ENCODE measurements at regions not wholly inside any gene's neighbourhood (a gene's known extent, or its start where the extent isn't known, plus 50 kb on each side); places are given as distances from the start of the nearest gene placed in this dataset.

DNA sequence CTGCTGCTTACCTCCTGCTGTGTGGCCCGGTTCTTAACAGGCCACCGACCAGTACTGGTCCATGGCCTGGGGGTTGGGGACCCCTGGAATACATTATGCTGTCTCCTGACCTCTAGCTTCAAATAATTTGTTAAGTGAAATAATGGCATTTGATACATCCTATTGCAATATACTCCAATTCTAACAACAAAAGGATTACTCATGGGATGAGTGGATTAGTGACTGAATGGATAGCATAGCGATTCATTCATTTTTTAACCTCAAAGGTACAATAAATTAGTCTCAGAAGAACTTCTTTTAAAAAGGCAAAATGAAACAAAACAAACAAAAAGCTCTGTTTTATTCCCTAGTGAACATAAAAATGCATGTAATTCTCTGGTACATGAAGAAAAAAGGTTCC, 147.9 kb upstream of the PKP2 start:
- no peak for FAIRE-seq
- POLR2A ChIA-PET = no interaction called here
- no peaks in the 10 kb centered on the region for H3K79me2 ChIP-seq (ENCODE audit: insufficient read depth, low read length)
- in situ Hi-C loops (cut with HindIII; ENCODE audit: extremely low pct_ligation_motif_present, low pct_unique_long_range_greater_than_20kb) (no loop called here), intact Hi-C loops (cut with micrococcal nuclease; ENCODE audit: unreplicated experiment) (no loop called here)
- DNase-seq (ENCODE audit: low spot score) = no peak
- CTCF ChIA-PET (ENCODE audit: low intra/inter-chr PET ratio, low total read pairs) = no interaction called here
- H3K4me2 ChIP-seq (ENCODE audit: low read depth, low read length) = no peak overlapping the region
- H3K4me1 ChIP-seq (ENCODE audit: insufficient read depth, low read length) = no peaks in the 10 kb centered on the region
- no peaks in the 10 kb centered on the region for H3K27me3 ChIP-seq (ENCODE audit: control insufficient read depth in 1 of 2, insufficient read depth in 2 of 2, low read length in 2 of 2)
- H2AFZ ChIP-seq (ENCODE audit: low read length) = no peak overlapping the region
- BruUV-seq (replicated peaks) = no TSS peak
- H3K9me3 ChIP-seq (ENCODE audit: low read length) = peaks cover 6% of the 10 kb centered on the region; the same call in 1 of the 2 replicates
- H3K4me3 ChIP-seq (replicated peaks in 1 of 3; ENCODE audit: insufficient read depth in 1 of 3, low read depth in 2 of 3, low read length in 3 of 3) = no peak overlapping the region
- no peak for ATAC-seq
- WGBS (ENCODE audit: low lambda C conversion rate) = 4% methylated on average over 3 of the region's 3 CpGs
- no peak overlapping the region for H3K27ac ChIP-seq (ENCODE audit: extremely low read length, insufficient read depth, low read length)
- H3K9ac ChIP-seq (ENCODE audit: insufficient read depth, low read depth, low read length) = no peak overlapping the region
- no peaks in the 10 kb centered on the region for H3K36me3 ChIP-seq (replicated peaks in 1 of 2; ENCODE audit: control insufficient read depth in 1 of 2, insufficient read depth in 2 of 2, low read length in 2 of 2)
- H4K20me1 ChIP-seq (ENCODE audit: insufficient read depth, low read length) = no peaks in the 10 kb centered on the region
- TF ChIP-seq ARNT2 (CRISPR knock-in tag; IDR thresholded peaks at IDR 0.05; ENCODE audit: low read depth) (no peak), POLR2AphosphoS5 (IDR thresholded peaks at IDR 0.05; ENCODE audit: low read depth, low read length) (no peak), ZNF891 (CRISPR knock-in tag; IDR thresholded peaks at IDR 0.05) (no peak), ZNF446 (CRISPR knock-in tag; IDR thresholded peaks at IDR 0.05) (no peak), CBX1 (IDR thresholded peaks at IDR 0.05; ENCODE audit: low read depth) (no peak), ZNF780A (CRISPR knock-in tag; IDR thresholded peaks at IDR 0.05) (no peak), RBFOX2 (IDR thresholded peaks at IDR 0.05; ENCODE audit: low read depth, low read length) (no peak), ZFYVE20 (CRISPR knock-in tag; IDR thresholded peaks at IDR 0.05; ENCODE audit: borderline replicate concordance, low read depth) (no peak), NFE2L1 (CRISPR knock-in tag; IDR thresholded peaks at IDR 0.05; ENCODE audit: borderline replicate concordance) (no peak), JUN (CRISPR knock-in tag; IDR thresholded peaks at IDR 0.05) (no peak), ZFP1 (CRISPR knock-in tag; IDR thresholded peaks at IDR 0.05) (no peak)
- TF ChIP-seq, protein P1, sequence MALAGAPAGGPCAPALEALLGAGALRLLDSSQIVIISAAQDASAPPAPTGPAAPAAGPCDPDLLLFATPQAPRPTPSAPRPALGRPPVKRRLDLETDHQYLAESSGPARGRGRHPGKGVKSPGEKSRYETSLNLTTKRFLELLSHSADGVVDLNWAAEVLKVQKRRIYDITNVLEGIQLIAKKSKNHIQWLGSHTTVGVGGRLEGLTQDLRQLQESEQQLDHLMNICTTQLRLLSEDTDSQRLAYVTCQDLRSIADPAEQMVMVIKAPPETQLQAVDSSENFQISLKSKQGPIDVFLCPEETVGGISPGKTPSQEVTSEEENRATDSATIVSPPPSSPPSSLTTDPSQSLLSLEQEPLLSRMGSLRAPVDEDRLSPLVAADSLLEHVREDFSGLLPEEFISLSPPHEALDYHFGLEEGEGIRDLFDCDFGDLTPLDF (CRISPR knock-in tag; IDR thresholded peaks at IDR 0.05) = no peak
- TF ChIP-seq, protein P2, sequence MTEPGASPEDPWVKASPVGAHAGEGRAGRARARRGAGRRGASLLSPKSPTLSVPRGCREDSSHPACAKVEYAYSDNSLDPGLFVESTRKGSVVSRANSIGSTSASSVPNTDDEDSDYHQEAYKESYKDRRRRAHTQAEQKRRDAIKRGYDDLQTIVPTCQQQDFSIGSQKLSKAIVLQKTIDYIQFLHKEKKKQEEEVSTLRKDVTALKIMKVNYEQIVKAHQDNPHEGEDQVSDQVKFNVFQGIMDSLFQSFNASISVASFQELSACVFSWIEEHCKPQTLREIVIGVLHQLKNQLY (CRISPR knock-in tag; IDR thresholded peaks at IDR 0.05) = no peak
- TF ChIP-seq, protein P3, sequence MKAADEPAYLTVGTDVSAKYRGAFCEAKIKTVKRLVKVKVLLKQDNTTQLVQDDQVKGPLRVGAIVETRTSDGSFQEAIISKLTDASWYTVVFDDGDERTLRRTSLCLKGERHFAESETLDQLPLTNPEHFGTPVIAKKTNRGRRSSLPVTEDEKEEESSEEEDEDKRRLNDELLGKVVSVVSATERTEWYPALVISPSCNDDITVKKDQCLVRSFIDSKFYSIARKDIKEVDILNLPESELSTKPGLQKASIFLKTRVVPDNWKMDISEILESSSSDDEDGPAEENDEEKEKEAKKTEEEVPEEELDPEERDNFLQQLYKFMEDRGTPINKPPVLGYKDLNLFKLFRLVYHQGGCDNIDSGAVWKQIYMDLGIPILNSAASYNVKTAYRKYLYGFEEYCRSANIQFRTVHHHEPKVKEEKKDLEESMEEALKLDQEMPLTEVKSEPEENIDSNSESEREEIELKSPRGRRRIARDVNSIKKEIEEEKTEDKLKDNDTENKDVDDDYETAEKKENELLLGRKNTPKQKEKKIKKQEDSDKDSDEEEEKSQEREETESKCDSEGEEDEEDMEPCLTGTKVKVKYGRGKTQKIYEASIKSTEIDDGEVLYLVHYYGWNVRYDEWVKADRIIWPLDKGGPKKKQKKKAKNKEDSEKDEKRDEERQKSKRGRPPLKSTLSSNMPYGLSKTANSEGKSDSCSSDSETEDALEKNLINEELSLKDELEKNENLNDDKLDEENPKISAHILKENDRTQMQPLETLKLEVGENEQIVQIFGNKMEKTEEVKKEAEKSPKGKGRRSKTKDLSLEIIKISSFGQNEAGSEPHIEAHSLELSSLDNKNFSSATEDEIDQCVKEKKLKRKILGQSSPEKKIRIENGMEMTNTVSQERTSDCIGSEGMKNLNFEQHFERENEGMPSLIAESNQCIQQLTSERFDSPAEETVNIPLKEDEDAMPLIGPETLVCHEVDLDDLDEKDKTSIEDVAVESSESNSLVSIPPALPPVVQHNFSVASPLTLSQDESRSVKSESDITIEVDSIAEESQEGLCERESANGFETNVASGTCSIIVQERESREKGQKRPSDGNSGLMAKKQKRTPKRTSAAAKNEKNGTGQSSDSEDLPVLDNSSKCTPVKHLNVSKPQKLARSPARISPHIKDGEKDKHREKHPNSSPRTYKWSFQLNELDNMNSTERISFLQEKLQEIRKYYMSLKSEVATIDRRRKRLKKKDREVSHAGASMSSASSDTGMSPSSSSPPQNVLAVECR (CRISPR knock-in tag; IDR thresholded peaks at IDR 0.05; ENCODE audit: borderline replicate concordance) = no peak
- TF ChIP-seq, protein P4, sequence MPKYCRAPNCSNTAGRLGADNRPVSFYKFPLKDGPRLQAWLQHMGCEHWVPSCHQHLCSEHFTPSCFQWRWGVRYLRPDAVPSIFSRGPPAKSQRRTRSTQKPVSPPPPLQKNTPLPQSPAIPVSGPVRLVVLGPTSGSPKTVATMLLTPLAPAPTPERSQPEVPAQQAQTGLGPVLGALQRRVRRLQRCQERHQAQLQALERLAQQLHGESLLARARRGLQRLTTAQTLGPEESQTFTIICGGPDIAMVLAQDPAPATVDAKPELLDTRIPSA (CRISPR knock-in tag; IDR thresholded peaks at IDR 0.05; ENCODE audit: borderline replicate concordance) = no peak
